GM18861 (cell line): ENCODE measurements at regions not wholly inside any gene's neighbourhood (a gene's known extent, or its start where the extent isn't known, plus 50 kb on each side); places are given as distances from the start of the nearest gene placed in this dataset.
A peak's percentile ranks its signal among the peaks of the same experiment; 100 is the strongest.

Experiments used
- ATAC-seq: cut with Tn5 transposase; IDR thresholded peaks from one replicate; pipeline ENCODE4 v1.9.1; 2021; ENCODE audit not compliant: unreplicated experiment

DNA sequence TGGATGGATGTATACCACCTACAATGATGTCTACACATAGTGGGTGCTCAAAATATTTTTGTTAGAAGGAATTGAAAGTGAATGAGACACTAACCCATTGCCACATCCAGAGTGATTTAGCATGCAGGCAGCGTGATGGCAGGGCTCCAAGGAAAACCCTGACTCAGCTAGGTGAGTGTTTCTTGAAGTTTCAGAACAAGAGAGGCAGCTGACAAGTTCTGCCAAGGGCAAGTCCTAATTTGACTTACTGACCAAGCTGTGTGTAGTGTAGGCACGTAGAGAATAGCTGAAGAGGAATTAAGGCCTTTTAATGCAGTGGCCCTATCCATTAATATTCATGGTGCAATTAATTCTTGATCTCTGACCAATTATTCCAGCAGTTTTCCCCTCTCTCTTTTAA is 107.8 kb upstream of the ATP10B start:
- ATAC-seq = peak; percentile 46

DNA sequence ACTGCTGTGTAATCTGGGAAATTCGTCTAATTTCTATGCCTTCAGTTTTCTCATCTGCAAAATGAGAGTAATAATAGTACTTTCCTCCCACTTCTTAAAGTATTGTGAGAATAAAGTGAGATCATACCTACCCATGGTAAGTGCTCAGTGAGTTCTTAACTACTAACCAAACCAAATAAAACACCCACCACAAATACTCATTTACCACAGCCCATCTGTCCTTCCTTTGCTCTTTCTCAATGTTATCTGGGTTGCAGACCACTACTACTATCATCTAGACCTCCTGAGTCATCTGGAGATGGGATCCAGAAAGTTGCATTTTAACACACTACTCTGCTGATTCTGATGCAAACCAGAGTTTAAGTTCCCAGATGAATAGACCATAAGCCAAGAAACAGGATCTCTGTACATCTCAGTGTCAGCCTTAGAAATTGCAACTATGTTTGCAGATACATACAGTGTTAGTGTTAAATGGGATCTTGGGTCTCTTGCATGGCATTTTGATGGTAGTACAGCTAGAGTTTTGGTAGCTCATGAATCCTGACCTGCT is 105.4 kb upstream of the ATP10B start:
- ATAC-seq = peak; percentile 50

DNA sequence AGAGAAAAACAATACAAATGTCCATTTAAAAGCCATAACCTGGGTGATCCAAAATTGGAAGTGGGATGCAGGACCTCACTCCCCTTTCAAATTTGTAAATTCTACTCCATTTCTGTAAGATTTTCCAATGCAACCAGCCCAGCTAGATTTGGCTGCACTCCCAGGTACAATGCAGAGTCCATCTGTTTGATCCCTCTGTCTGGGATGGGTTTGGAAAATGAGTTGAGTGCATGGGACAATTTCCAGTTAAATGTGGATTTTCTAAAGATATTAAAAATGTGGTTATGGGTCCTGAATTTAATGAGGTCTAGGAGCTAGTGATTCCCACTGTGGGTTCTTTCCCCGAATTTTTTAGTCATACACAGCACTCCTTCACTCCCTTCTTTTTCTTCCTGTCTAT is 104.0 kb upstream of the ATP10B start:
- no peak for ATAC-seq

DNA sequence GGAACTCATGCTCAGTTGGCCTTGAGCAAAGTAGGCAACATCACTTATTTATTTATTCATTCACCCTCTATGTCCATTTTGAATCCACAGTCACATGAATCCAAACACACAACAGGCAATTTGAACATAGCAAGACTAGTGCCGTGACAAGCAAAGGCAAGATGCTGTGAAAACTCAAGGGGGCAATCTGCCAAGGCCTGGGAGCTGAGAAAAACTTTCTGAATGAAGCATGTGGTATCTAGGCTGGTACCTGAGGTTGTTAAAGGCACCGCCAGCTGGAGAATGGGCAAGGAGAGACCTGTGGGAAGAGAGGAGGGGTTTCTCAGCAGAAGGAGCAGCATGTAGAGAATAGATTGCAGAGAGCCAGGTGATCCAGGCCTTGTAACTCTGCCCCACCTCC is 98.3 kb upstream of the ATP10B start:
- no peak for ATAC-seq

DNA sequence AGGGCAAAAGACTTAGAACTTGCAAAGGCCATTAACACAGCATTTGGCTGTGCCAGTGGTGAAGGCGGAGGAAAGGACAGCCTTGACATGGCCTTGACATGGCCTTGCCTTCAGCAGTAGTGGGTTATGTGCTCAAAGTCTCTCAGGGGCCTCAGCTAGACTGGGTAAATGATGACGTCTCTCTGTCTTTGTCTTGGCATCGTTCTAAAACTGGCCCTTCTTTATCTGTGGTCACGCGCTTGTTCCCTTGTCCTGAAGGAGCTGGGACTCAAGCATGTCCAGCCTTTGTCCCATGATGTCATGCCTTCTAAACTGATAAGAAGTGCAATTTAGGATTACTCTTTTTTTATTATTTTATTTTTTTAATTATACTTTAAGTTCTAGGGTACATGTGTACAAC is 88.7 kb upstream of the ATP10B start:
- no peak for ATAC-seq

DNA sequence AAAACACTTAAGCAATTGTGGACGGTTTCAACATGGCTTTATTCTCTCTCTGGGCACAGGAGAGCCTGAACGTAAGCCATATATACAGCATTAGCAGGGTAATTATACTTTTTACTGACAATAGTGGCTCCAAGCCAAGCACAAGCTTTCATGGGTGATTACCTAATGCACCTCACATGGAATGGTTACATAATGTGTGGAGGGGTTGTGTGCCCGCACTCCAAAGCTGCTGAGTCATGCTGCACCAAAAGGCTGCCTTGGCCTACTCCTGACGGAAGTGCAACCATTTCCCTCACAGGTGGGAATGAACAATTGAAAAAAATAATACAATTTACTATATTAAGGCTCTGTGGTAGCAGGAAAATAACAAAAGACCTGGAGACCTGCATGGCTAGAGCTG is 86.5 kb upstream of the ATP10B start:
- ATAC-seq = no peak

DNA sequence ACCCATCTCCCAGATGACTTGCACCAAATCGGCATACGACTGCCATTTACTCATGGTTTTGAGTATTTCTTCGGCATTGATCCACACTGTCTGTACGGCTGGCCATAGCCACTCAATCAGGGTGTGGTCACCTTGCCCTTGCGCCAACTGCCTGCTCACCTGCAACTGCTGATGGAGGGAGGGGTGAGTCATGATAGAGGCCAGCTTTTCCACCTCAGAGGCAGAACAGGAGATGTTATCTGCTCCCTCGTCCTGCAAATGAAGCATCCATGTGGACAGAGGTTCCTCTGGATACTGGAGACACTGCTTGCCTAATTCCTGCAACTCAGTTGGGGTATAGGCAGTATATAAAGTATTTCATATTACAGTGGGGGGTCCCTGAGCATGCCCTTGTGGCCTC is 85.6 kb upstream of the ATP10B start:
- ATAC-seq = no peak

DNA sequence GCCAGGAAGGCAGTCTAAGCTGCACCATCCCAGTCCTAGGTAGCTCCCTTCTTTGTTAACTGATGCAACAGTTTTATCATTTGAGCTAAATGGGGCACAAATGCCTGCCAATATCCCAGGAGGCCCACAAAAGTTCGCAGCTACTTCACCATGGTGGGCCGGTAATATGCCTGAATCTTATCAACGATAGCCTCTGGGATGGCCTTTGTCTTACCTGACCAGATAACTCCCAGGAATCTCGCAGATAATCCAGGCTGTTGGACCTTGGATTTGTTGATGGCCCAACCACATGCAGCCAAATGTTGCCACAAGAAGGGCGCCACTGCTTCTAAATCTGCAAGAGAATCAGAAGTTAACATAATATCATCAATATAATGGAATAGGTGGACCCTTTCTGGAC is 83.8 kb upstream of the ATP10B start:
- no peak for ATAC-seq

DNA sequence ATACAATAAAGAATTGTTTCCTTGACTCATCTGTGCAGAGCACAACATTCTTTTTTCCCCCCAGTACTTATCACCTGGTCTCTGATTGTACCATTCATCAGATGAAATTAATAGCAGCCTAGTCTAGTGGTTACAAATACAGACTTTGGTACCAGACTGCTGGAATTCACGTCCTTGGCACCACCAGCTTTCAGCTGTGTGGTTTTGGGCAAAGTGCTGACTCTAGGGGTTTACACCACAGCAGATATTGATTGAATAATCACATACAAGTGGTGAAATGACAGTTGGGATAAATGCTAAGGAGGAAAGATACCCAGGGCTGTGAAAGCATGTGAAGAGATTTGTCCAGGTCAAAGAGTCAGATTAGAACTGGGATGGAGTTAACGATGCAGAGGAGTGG is 79.3 kb upstream of the ATP10B start:
- ATAC-seq = no peak

DNA sequence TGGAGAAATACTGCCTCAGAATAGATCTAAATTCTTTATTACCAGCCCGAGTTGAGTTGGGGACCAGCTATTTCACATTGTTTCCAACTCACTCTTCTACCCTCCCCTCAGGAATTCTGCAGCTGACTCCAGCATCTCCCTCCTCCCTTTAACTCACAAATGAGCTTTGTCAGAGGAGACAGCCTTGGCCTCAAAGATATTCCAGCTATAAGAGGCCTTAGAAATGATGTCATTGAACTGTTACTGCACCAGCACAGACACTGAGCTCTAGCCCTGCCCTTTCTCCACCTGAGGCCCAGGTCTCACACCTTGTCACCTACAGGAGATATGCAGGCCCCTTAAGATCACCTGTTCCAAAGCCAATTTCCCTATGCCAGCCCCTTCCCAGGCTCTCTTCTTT is 78.4 kb upstream of the ATP10B start:
- no peak for ATAC-seq

DNA sequence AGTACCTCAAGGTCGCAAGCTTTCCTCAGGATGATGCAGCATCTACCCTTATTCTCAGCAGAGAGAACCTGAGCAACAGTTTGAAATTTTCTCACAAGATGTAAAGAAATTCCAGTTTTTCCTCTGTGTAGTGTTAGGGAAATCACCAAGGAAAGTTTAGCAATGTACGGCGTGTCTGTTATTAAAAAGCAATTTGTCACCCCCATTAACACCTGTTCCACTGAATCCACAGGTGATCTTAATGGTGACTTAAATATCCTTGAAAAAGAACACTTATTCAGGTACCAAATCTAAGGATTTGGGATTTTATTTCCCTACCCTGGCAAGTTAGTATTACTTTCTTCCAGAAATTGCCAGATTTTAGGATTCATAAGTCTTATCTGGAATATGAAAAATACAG is 77.9 kb upstream of the ATP10B start:
- no peak for ATAC-seq

DNA sequence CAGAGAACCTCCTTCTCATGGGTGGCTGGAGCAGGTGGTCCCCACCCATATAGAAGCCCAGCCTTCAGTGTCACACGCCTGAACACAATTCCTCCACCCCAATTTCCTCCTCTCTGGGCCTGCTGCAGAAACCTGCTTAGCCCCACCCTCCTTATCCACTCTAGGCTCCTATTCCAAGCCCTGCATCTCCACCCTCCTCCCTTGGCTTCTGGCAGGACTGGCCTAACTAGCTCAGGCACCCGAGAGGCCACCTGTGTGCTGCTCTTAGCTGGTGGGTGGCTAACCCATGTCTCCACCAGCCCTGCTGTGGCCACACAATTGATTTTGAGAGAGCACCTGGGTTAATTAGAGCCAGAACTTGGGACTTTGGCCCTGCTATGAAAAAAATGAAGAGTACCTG is 77.3 kb upstream of the ATP10B start:
- ATAC-seq = no peak

DNA sequence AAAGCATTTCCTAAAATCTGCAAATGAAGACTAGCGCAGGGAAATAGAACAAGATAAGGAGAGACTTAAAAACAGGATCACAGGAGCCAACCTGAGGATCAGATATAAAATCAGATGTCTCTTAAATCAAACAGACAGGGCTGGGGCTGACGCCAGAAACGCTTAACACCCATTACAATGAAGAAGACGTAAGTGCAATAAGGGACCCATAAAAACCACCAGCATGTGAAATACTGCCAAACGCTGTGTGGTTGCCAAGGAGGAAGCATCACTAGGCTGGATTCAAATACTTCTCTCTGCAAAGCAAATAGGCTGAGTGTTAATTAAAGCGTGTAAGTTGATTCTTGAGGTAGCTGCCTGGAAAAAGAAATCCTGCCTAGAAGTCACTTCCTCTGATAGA is 74.4 kb upstream of the ATP10B start:
- ATAC-seq = no peak

DNA sequence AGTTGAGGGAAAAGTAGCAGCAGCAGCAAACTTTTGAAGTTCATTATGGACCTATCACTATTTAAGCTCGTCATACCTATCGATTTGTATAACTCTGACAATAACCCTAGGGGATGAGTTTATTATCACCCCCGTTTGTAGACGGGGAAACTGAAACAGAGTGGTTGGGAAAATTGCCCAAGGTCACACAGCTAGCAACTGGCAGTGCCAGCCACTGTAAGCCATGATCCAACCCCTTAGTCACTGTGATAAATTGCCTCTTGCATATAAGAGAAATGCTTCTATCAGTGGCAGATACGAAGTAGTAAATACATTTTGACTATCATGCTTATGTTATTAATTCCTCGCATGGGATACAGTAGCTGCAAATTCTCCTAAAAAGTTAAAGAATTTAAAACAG is 73.3 kb upstream of the ATP10B start:
- ATAC-seq = no peak

DNA sequence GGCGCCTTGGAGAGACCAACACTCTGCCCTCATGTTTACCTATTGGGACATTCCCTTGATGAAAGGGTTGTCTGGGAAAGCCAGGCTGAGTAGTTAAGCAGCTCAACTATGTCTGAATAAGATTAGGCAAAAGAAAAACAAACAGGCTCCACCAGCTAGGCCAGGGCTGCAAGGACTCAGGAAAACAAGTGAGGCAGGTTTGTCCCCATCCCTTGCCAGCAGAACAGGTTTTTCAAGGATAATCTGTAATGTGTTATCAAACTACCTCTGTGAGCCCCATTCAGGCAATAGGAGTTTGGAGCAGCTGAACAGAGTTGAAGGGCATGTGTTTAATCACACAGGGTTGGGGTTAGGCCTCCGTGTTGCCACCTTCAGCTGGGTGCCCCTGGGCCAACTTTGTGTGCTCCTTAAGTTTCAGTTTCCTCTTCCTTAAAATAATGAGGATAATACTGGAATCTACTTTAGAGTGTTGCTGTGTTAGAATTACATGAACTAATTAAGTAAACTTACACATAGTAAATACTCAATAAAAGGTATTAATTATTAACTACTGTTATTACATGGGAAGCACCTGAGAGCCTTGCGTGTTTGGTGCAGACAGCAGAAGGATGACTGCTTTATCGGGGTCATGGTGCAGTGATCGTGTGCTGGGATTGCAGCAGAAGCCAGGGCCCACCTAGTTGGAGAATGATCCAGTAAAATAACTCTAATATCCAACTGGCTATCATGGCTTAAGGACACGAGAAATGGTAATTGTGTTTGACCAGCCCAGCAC is 72.1 kb upstream of the ATP10B start:
- no peak for ATAC-seq

DNA sequence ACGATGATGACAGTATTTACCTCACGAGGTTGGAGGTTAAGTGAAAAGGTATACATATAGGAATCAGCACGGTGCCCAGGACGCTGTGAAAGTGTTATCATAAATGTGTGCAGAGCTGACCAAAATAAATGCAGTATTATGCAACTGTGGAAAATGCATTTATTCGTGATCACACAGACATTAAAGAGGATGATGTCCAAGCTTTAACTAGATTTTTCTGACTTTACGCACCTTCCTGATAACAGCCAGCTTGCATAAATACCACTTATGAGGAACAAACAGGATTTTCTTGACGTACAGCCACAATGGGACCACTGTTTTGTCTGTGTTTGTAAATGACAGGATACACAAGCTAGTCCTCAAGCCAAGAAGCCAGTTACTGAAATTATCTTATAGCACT is 71.4 kb upstream of the ATP10B start:
- no peak for ATAC-seq

DNA sequence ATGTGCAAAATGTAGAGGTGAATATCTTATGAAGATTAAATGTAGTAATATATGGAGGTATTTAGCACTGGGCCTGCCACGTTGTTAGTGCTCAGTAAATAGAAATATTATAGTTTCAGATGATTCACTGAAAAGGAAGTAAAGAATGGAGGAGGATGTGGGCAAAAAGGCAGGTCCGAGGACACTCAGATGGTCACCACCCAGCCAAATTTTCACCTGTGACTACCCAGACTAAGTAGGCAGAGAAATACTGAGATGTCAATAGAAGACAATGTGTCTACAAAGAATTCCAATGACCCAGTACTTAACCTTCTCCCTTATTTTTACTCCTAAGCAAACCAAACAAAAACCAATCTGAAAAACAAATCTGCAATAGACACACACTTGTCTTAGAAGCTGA is 70.3 kb upstream of the ATP10B start:
- no peak for ATAC-seq

DNA sequence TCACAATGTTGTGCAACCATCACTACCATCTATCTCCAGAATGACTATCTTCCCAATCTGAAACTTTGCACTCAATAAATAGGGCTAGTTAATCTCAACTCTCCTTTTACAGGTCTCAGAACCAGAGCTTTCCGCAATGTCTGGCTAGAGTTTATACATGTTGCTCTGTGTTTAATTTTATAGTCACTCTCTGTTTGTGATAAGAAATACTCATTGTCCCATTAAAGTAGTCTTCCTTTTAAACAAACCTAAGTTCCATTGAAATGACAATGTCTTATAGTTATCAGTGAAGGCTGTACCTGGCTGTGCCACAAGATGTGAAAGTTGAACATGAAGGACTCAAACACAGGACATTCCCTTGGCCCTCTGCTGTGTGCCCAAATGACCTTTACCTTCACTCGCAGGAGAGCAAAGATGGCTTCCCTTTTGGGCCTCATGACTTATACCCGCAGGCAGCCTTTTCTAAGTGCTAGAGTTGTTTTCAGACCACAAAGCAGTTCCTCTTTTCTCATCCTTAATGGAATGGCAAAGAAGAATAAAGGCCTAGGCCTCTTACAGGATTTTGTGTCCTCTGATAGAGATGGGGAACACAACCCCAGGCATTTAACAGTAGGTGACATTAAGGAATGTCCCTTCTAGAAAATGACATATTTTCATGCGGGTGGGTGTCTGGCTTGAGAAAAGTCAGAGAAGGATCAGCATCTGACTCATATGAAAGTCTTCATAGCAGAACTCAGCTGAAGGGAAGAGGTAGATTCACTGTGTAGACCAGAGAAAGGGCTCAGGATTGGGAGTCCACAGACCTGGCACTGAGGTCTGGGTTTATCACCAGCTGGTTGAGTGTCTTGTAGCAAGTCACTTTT is 69.6 kb upstream of the ATP10B start:
- ATAC-seq = no peak

DNA sequence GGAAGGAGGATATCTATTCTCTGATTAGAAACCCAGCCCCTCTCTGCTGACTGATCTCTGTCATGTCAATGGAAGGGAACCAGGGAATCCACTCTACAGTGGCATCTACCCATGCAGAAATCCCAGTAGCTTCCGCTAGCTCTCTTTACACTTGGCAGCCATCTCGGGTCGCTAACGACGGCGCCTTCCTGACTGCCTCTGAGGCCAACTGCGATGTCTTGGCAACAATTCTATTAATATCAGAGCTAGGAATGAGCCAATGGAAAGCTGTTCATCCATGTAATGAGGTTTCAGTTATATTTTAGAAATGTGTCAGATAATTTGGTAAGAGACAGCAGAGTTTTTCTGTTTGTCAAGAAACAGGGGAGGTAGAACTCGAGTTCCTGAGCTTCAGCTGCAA is 67.6 kb upstream of the ATP10B start:
- ATAC-seq = no peak

DNA sequence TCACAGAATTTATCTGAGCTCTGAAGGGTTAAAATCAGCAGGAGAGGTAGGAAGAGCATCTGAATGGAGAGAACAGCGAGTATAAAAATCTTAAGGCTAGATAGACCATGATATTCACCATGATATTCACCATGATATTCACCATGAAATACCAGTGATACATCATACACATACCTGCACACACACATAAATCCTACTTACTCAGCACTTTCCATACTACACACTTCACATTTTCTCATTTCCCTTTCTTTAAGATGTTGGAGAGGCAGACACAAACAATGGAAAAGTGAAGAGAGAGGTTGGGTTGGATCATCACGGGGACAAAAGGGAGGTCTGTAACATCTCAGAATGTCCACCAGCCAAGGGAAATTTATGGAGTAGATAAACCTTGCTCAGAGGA is 66.4 kb upstream of the ATP10B start:
- ATAC-seq = no peak

DNA sequence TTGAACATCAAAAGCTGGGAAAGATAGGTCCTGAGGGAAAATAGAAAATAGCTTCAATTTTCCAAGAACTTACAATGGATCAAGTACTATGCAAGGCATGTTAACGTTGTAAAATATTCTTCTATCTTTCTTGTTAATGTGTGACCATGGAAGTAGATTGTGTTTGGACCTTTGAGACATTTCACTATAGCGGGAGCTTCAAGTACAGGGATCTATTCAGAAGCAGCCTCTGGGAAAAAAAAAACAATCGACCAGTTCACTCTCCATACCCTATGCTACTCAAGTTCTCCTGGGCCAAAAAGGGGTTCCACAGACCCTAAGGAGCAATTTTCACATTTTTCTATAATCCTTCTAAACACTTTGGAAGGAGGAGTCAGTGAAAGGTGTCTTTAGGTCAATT is 54.1 kb upstream of the ATP10B start:
- no peak for ATAC-seq

DNA sequence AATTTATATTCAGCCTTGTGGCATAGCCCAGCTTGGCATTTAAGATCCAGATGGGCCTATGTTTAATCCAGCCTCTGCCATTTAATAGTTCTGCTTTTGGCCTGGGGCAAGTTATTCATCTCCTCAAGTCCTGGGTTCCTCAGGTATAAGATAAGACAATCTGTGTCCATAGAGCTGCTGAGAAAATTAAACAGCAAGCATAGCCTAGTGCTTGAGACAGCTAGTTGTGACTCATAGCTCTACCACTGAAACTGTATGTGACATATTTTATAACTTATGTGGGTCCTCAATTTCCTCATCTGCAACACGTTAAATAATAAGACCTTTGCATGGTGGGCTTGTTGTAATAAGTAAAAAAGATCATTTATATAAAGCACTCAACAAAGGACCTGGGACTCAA is 53.3 kb upstream of the ATP10B start:
- peak; percentile 87 for ATAC-seq
